C4-2B (cell line): ENCODE measurements at regions not wholly inside any gene's neighbourhood (a gene's known extent, or its start where the extent isn't known, plus 50 kb on each side); places are given as distances from the start of the nearest gene placed in this dataset.

Source experiments
- ZFX ChIP-seq: fragments of 450-650 bp; IDR thresholded peaks from 2 replicates; pipeline ENCODE4 v1.6.1; 2017
- TF ChIP-seq, protein P1 (sequence below): fragments of 450-650 bp; conservative IDR thresholded peaks from 2 replicates; pipeline ENCODE4 v1.5.1; 2017; ENCODE audit warnings: mild to moderate bottlenecking

DNA sequence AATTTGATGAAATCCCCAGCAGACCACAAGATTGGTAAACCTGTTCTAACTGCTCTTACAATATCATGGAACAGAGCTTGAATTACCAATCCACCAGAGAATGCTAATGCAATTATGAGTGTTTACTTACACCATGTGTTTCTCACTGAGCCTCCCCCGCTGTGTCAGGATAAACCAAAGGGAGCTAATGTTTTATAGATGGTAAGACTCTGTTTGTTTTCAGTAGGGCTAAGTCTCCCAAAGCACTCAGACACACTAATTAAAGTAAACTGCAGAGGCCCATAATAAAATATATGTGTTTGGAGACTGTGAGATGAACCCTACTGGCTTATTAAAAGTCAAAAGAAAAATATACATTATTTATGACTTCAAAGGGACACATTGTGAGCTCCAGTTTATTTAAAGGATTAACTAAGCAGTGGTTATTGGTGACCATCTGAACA is 261.7 kb upstream of the FAM241A start:
- TF ChIP-seq, protein P1, sequence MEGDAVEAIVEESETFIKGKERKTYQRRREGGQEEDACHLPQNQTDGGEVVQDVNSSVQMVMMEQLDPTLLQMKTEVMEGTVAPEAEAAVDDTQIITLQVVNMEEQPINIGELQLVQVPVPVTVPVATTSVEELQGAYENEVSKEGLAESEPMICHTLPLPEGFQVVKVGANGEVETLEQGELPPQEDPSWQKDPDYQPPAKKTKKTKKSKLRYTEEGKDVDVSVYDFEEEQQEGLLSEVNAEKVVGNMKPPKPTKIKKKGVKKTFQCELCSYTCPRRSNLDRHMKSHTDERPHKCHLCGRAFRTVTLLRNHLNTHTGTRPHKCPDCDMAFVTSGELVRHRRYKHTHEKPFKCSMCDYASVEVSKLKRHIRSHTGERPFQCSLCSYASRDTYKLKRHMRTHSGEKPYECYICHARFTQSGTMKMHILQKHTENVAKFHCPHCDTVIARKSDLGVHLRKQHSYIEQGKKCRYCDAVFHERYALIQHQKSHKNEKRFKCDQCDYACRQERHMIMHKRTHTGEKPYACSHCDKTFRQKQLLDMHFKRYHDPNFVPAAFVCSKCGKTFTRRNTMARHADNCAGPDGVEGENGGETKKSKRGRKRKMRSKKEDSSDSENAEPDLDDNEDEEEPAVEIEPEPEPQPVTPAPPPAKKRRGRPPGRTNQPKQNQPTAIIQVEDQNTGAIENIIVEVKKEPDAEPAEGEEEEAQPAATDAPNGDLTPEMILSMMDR: no peak
- no peak for TF ChIP-seq ZFX
